GM13977 (cell line): ENCODE measurements at regions not wholly inside any gene's neighbourhood (a gene's known extent, or its start where the extent isn't known, plus 50 kb on each side); places are given as distances from the start of the nearest gene placed in this dataset.
"Not testable (repeated sequence)": the region's sequence is repeated elsewhere in the genome, so short reads cannot be mapped to it uniquely, and the experiment has no call there.

ENCODE experiments used
- DNase-seq: peaks from one replicate; pipeline ENCODE4 v3.0.0; 2012; ENCODE audit warnings: low spot score
- CTCF ChIP-seq: IDR thresholded peaks from 2 replicates; pipeline ENCODE4 v1.5.1; 2012; ENCODE audit warnings: mild to moderate bottlenecking, control low read depth; ENCODE audit not compliant: insufficient read depth; ENCODE audit errors: extremely low read depth, missing control alignments
- in situ Hi-C: fragments of 300-500 bp; cut with MboI; formaldehyde crosslinking; loops from one replicate; pipeline ENCODE4 v1.12.0; 2022; ENCODE audit warnings: low sequenced_read_pairs, low pct_unique_long_range_greater_than_20kb, mixed read lengths, inconsistent platforms; ENCODE audit not compliant: unreplicated experiment

GRCh38 chr19:30066781-30067759 is 125.0 kb downstream of the URI1 start:
- in situ Hi-C loops, result no loop called here
- TF ChIP-seq CTCF, result no peak
- no peak for DNase-seq

- DNase-seq, in situ Hi-C loops: not testable (repeated sequence)
These were observed 126.0 kb downstream of the URI1 start for GRCh38 chr19:30067956-30068506.

- no peak for DNase-seq
- TF ChIP-seq CTCF, result no peak
- in situ Hi-C loops, result no loop called here
These were observed 126.7 kb downstream of the URI1 start for GRCh38 chr19:30068528-30069395.

GRCh38 chr19:30069535-30070197 is 127.6 kb downstream of the URI1 start:
- TF ChIP-seq CTCF, result no peak
- in situ Hi-C loops, result no loop called here
- no peak for DNase-seq

- no peak for DNase-seq
- in situ Hi-C loops, result no loop called here
- TF ChIP-seq CTCF, result no peak
These were observed 128.3 kb downstream of the URI1 start for GRCh38 chr19:30070198-30070967.

- in situ Hi-C loops, result no loop called here
- no peak for TF ChIP-seq CTCF
- DNase-seq, result no peak
These were observed 129.1 kb downstream of the URI1 start for GRCh38 chr19:30070968-30071632.
